ENCODE measurements at regions not wholly inside any gene's neighbourhood (a gene's known extent, or its start where the extent isn't known, plus 50 kb on each side); places are given as distances from the start of the nearest gene placed in this dataset.

DNA sequence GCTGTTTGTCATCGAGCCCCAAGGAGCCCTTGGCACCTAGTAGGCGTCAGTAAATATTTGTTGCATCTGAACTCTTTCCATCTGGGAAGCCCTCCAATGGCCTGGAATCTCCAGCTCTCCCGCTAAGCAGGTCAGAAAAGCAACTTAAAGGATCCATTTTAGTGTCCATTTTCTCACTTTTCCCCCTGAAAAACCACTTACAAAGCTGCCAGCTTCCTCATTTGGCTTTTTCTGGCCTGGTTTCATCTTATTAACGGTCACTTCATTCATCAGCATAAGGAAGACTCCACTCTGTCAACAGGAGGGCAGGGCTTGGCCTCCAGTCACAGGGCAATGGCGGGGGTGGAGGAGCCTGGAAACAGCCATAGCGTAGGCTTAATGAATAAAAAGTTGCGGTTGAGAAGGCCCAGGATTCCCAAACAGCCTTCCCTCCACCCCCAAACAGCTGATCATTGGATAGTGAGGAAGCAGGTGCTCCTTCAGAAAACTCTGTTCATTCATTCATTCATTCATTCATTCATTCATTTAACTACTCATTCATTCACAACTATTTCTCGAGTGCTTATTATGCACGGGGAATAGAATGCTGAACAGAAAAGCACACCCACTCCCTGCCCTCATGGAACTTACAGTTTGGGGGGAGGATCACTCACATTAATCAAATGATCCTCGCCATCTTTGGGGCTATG, 104.5 kb upstream of the RCN1 start:
- Mint-ChIP-seq H3K4me3 (no peak overlapping the region), H3K27me3 (peaks cover 51% of the 10 kb centered on the region), H3K36me3 (ENCODE audit: low read depth) (no peaks in the 10 kb centered on the region), H3K4me1 (ENCODE audit: low read depth) (no peaks in the 10 kb centered on the region), H3K27ac (no peak overlapping the region), H3K9me3 (no peaks in the 10 kb centered on the region)
- DNase-seq: no peak

GRCh38 chr11:31981457-31981856, 109.4 kb upstream of the RCN1 start:
- no peak overlapping the region for H3K4me3 Mint-ChIP-seq
- H3K36me3 Mint-ChIP-seq (ENCODE audit: low read depth): no peaks in the 10 kb centered on the region
- peaks cover 44% of the 10 kb centered on the region for H3K27me3 Mint-ChIP-seq
- H3K4me1 Mint-ChIP-seq (ENCODE audit: low read depth): no peaks in the 10 kb centered on the region
- H3K27ac Mint-ChIP-seq: no peak overlapping the region
- no peak for DNase-seq
- H3K9me3 Mint-ChIP-seq: no peaks in the 10 kb centered on the region

DNA sequence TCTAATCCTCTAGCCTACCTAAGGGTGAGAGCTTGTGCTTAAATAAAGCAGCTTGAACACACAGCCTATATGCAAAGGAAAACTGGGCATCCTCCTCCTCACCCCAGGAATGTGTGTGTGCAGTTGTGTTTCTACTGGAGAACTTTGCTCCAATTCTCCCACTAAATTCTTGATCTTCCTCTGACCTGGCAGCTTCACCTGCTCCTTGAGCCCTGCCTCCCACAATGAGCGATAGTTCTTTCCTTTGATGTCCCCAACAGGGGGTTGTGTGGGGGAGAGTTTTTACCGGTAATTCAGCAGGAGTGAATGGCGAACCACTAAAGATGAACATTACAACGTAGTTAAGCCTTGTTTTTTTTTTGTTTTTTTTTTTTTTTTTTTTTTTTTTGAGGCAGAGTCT, 113.5 kb upstream of the RCN1 start:
- Mint-ChIP-seq H3K9me3 (no peaks in the 10 kb centered on the region), H3K36me3 (ENCODE audit: low read depth) (no peaks in the 10 kb centered on the region), H3K27ac (no peak overlapping the region), H3K4me3 (no peak overlapping the region), H3K27me3 (peaks cover 41% of the 10 kb centered on the region), H3K4me1 (ENCODE audit: low read depth) (no peaks in the 10 kb centered on the region)
- DNase-seq: no peak

DNA sequence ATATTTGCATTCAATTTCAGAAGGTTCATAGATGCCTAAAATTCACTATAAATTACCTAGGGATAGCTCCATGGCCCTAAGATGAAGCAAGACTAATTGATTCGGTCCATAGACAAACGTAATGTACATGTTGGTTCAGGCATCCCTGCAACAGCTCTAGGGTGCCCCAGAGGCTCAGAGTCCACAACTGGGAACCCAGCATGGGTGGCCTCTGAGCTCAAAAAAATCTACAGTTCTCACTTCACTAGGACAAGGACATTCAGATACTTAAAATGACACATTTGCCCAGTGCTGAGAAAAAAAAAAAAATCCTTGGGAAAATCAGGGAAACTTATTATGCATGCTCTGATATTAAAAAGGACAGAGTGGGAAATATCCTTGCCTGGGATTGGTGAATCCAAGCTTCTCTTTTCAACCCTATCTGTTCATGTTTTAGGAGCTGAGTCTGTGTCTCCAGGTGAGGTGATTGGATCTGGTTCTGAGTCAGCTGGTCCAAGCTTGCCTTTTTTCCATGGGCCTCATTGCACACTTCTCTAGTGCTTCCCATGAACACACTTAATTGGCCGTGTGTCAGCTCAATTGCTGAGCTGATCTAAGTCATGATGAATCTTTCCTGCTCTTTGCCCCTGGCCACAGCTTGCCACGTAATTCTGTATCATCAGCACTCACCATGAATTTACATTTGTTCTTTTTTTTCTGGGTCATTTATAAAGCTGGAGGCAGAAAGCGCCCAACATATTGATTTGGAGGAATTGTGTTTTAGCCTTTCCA, 116.3 kb upstream of the RCN1 start:
- peaks cover 31% of the 10 kb centered on the region for H3K27me3 Mint-ChIP-seq
- DNase-seq: no peak
- H3K4me1 Mint-ChIP-seq (ENCODE audit: low read depth): no peaks in the 10 kb centered on the region
- no peak overlapping the region for H3K27ac Mint-ChIP-seq
- H3K4me3 Mint-ChIP-seq: no peak overlapping the region
- no peaks in the 10 kb centered on the region for H3K36me3 Mint-ChIP-seq (ENCODE audit: low read depth)
- no peaks in the 10 kb centered on the region for H3K9me3 Mint-ChIP-seq

- H3K27me3 Mint-ChIP-seq: peaks cover 32% of the 10 kb centered on the region
- no peak overlapping the region for H3K4me3 Mint-ChIP-seq
- H3K4me1 Mint-ChIP-seq (ENCODE audit: low read depth): no peaks in the 10 kb centered on the region
- H3K36me3 Mint-ChIP-seq (ENCODE audit: low read depth): no peaks in the 10 kb centered on the region
- no peak overlapping the region for H3K27ac Mint-ChIP-seq
- no peaks in the 10 kb centered on the region for H3K9me3 Mint-ChIP-seq
- no peak for DNase-seq
Observed at GRCh38 chr11:31973172-31973571, 117.7 kb upstream of the RCN1 start.

GRCh38 chr11:31972623-31973022, 118.3 kb upstream of the RCN1 start:
- Mint-ChIP-seq H3K4me3 (no peak overlapping the region), H3K9me3 (no peaks in the 10 kb centered on the region), H3K27me3 (peaks cover 33% of the 10 kb centered on the region), H3K27ac (no peak overlapping the region), H3K36me3 (ENCODE audit: low read depth) (no peaks in the 10 kb centered on the region), H3K4me1 (ENCODE audit: low read depth) (no peaks in the 10 kb centered on the region)
- no peak for DNase-seq

DNA sequence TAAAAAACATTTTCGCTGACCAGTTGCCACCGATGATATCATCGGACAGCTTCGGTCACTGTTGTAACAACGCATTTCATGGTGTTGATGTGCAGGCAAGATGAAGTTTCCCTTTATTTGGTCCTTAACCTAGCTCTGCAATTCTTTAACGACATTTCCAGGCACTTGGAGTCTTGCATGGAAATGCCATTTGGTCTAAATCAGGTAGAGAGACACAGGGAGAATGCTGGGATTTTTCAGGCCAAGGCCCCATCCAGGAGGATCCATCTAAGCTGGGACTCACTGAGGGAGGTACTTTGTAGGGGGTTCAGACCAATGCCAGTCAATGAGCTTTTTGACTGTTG, 121.5 kb upstream of the RCN1 start:
- Mint-ChIP-seq H3K9me3 (no peaks in the 10 kb centered on the region), H3K27ac (no peak overlapping the region), H3K4me3 (no peak overlapping the region), H3K4me1 (ENCODE audit: low read depth) (no peaks in the 10 kb centered on the region), H3K36me3 (ENCODE audit: low read depth) (no peaks in the 10 kb centered on the region), H3K27me3 (peaks cover 22% of the 10 kb centered on the region)
- DNase-seq: no peak

DNA sequence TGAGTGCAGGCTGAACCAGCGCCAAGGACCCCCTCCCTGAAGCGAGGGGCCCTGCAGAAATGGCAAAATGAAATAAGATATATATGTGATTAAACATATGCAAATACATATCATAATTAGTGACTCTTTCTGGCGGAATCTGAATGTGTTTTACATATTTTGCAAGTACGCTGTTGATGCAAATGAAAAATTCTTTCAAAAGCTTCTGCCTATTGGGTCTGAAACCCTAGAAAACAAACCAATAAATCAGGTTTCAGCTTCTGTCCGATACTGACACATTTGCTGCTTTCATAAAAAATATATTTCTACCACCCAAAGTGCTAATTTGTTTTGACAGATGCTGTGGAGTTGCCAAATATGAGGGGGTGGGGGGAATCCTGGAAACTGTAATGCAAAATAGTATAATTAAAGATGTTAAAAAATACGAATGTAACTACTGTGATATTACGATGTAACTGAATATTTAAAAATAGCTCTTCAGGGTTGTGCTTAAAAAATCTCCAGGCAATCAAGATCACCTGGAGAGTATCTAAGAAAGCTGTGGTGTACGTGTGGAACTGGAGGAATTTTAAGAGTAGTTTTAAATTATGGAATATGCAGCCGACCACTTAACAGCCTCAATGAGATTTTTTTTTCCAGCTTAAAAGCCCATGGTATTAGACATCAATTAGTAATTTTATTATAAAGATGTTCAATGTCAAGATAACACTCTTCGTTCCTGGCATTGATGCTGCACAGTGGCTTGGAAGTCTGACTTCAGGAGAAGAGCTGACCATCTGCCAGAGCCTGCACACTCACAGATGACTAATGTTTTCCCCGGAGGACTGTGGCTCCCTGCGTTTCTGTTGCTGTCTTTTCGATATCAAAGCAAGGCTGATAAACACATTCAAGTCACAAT, 122.2 kb upstream of the RCN1 start:
- no peak for DNase-seq
- no peaks in the 10 kb centered on the region for H3K36me3 Mint-ChIP-seq (ENCODE audit: low read depth)

DNA sequence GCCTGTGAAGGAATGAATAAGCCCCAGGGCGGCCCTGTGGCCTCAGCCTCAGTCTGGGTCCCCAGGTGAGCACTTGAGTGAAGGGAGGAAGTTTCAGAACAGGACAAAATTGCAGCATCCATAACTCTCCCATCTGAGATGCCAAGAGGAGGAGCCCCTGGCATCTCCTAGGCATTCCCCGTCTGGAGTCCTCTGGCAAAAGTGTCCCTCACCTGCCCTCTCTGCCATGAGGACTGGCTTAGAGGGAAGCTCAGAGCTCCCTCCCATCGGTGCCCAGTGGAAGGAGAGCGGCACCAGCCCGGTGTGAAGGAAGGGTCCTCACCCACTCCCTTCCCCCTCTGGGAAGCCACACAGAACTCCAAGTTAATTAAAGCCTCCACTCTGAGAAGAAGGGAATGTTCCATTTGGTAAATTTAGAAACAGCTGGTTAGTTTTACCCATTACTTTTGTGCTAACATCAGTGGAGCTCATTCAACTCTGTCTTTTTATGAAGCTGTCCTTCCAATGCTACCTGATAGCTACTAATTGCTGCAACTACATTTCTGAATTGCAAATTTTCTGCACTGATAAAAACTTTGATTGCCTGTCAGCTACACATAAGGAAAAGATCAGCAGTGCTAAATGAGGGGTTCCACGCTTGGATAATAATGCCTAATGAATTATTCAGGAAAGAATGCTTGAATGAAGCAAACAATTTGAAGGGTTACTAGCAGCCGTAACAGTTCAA, 123.3 kb upstream of the RCN1 start:
- Mint-ChIP-seq H3K36me3 (ENCODE audit: low read depth) (no peaks in the 10 kb centered on the region), H3K27ac (no peak overlapping the region), H3K9me3 (no peaks in the 10 kb centered on the region), H3K4me1 (ENCODE audit: low read depth) (no peaks in the 10 kb centered on the region), H3K27me3 (peaks cover 18% of the 10 kb centered on the region), H3K4me3 (no peak overlapping the region)
- no peak for DNase-seq

More for the DNA sequence above, 122.2 kb upstream of the RCN1 start:
- no peaks in the 10 kb centered on the region for H3K4me1 Mint-ChIP-seq (ENCODE audit: low read depth)
- H3K27ac Mint-ChIP-seq: no peak overlapping the region
- H3K27me3 Mint-ChIP-seq: peaks cover 20% of the 10 kb centered on the region
- no peak overlapping the region for H3K4me3 Mint-ChIP-seq
- H3K9me3 Mint-ChIP-seq: no peaks in the 10 kb centered on the region

DNA sequence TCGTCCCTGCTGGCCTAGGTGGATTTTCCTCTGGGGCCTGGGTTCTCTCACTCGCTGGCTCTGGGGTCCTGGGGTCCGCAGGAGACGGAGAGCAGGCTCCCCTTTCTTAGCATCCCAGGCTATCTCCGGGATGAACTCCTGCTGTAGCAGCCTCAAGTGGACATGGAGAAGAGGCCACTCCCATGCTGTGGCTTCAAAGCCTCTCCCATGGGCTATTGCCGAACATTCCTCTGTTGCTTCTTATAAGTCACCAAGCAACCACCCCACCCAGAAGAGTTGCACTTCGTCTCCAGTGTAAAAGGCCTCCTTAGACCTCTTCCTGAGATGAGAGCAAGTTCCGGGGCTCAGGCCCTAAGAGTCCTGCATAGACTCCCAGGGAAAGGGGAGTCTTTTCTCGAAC, 124.0 kb upstream of the RCN1 start:
- Mint-ChIP-seq H3K9me3 (no peaks in the 10 kb centered on the region), H3K4me1 (ENCODE audit: low read depth) (no peaks in the 10 kb centered on the region), H3K27ac (no peak overlapping the region), H3K4me3 (no peak overlapping the region), H3K36me3 (ENCODE audit: low read depth) (no peaks in the 10 kb centered on the region), H3K27me3 (peaks cover 18% of the 10 kb centered on the region)
- no peak for DNase-seq

DNA sequence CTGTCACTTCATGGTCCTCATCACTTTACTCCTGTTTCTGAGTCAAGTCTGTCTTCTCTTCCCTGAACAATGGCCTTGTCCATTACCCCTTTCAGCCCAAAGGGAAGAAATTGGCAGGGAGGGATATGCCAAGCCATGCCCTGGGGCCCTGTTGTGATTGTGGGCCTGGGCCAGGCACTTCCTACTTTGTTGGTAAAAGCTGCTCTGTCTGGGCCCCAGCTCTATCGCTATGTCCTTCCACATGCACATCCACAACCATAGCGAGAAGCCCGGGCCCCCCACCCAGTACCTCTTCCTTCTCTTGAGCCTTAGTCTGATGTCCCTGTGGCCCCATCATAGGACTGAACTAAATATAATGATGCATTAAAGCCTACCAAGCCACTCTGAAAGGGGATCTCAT, 126.7 kb upstream of the RCN1 start:
- no peak overlapping the region for H3K4me3 Mint-ChIP-seq
- no peaks in the 10 kb centered on the region for H3K4me1 Mint-ChIP-seq (ENCODE audit: low read depth)
- peaks cover 12% of the 10 kb centered on the region for H3K27me3 Mint-ChIP-seq
- no peak for DNase-seq
- H3K36me3 Mint-ChIP-seq (ENCODE audit: low read depth): no peaks in the 10 kb centered on the region
- H3K9me3 Mint-ChIP-seq: no peaks in the 10 kb centered on the region
- no peak overlapping the region for H3K27ac Mint-ChIP-seq

DNA sequence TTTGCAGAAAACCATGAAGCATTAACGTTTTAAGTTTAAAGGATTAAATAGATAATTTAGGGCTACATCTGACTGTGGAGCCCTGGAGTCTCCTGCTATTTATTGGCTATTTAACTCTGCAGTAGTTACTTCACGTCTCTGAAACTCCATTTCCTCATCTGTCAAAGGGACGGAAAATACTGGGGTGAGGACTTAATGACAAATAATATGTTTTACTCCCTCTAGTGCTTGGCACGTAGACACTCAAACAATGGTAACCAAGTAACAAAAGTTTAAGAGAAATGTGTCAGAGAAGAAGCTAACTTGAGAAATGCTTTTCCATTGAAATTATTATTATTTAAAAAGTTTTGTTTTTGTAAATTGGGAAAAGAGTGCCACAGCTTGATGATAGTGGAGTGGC, 130.7 kb upstream of the RCN1 start:
- no peak overlapping the region for H3K27ac Mint-ChIP-seq
- no peaks in the 10 kb centered on the region for H3K36me3 Mint-ChIP-seq (ENCODE audit: low read depth)
- no peaks in the 10 kb centered on the region for H3K9me3 Mint-ChIP-seq
- no peaks in the 10 kb centered on the region for H3K27me3 Mint-ChIP-seq
- peaks cover 3% of the 10 kb centered on the region for H3K4me1 Mint-ChIP-seq (ENCODE audit: low read depth)
- DNase-seq: no peak
- H3K4me3 Mint-ChIP-seq: no peak overlapping the region

DNA sequence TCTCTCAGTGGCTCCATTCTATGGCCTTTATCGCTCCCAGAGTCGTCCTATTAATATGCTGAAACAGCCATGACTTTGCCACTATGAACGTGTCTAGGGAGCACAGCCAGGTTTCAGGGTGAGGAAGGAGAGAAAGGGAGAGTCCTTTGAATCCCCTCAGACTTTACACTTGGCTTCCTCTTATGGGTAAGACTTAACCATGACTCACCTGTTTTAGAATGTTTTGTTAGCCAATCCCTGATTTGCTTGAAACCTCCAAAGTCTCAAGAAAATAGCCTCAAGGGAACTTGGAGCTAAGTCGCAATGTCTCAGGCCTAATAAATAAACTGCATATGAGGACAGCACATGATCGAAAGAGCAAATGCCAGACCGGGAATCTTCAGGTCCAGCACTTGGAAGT, 131.2 kb upstream of the RCN1 start:
- Mint-ChIP-seq H3K36me3 (ENCODE audit: low read depth) (no peaks in the 10 kb centered on the region), H3K4me3 (no peak overlapping the region)

DNA sequence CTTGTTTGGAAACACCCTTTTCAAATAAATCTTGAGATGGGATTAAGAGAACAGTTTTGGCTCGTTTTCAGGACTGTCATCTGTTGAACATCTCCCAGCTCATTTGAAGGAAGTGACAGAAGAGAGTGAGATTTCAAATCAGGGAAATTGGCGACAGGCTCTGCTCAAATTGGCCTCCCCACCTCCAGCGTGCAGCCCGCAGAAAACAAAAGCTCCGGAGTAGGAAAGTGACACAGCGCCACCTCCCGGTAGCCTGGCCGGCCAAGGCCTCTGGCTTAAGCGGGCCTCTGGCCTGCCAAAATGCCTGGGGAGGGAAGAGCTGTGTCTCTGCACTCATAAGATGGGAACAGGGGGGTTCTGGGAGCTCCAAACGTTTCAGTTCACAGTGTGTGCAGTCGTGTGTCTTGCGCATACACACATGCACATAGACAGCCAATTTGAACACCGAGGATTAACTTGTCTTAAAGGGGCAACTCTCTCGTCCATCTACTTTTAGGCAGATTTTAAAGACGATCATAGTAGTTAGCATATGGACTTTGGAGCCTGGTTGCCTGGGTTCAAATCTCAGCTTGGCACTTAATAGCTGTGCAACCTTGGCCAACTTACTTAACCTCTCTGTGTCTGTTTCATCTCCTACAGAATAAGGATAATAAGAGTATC, 132.7 kb upstream of the RCN1 start:
- H3K36me3 Mint-ChIP-seq (ENCODE audit: low read depth): no peaks in the 10 kb centered on the region
- peak; percentile 71 for DNase-seq
- H3K27ac Mint-ChIP-seq: no peak overlapping the region
- no peaks in the 10 kb centered on the region for H3K9me3 Mint-ChIP-seq
- H3K4me1 Mint-ChIP-seq (ENCODE audit: low read depth): peaks cover 3% of the 10 kb centered on the region
- no peak overlapping the region for H3K4me3 Mint-ChIP-seq
- H3K27me3 Mint-ChIP-seq: no peaks in the 10 kb centered on the region

More for the DNA sequence above, 131.2 kb upstream of the RCN1 start:
- Mint-ChIP-seq H3K27me3 (no peaks in the 10 kb centered on the region), H3K9me3 (no peaks in the 10 kb centered on the region), H3K4me1 (ENCODE audit: low read depth) (peaks cover 3% of the 10 kb centered on the region), H3K27ac (no peak overlapping the region)
- DNase-seq: no peak
